ENCODE measurements at regions not wholly inside any gene's neighbourhood (a gene's known extent, or its start where the extent isn't known, plus 50 kb on each side); places are given as distances from the start of the nearest gene placed in this dataset.

- Histone ChIP-seq H3K27ac (no peak overlapping the region), H3K9me3 (no peaks in the 10 kb centered on the region), H3K4me1 (no peaks in the 10 kb centered on the region), H3K36me3 (no peaks in the 10 kb centered on the region), H3K27me3 (no peaks in the 10 kb centered on the region), H3K4me3 (no peak overlapping the region)
- TF ChIP-seq POLR2AphosphoS5 (IDR thresholded peaks at IDR 0.05) (no peak), POLR2A (IDR thresholded peaks at IDR 0.05) (no peak), CTCF (IDR thresholded peaks at IDR 0.05) (no peak), EP300 (IDR thresholded peaks at IDR 0.05) (no peak)
- DNase-seq: no peak
- 70 to 82% methylated on average over 1 of the region's 1 CpG for WGBS, 2 donors
- intact Hi-C loops (cut with DNase I): no loop called here
Observed at GRCh38 chr12:87246726-87247125, 782.5 kb downstream of the C12orf50 start.

DNA sequence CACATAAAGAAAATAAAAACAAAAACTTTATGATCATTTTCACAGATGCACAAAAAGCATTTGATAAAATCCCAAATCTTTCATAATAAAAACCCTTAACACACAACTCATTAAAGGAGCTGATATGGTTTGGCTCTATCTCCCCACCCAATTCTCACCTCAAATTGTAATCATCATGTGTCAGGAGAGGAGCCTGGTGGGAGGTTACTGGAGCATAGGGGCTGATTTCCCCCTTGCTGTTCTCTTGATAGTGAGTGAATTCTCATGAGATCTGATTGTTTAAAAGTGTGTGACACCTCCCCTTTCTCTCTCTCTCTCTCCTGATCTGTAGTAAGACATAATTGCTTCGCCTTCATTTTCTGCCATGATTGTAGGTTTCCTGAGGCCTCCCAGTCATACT lies 790.7 kb downstream of the C12orf50 start:
- WGBS, 2 donors: 86% methylated on average over 1 of the region's 1 CpG
- Histone ChIP-seq H3K4me3 (no peak overlapping the region), H3K9me3 (no peaks in the 10 kb centered on the region), H3K36me3 (no peaks in the 10 kb centered on the region), H3K27me3 (no peaks in the 10 kb centered on the region), H3K4me1 (no peaks in the 10 kb centered on the region), H3K27ac (no peak overlapping the region)
- TF ChIP-seq CTCF (IDR thresholded peaks at IDR 0.05) (no peak), POLR2AphosphoS5 (IDR thresholded peaks at IDR 0.05) (no peak), EP300 (IDR thresholded peaks at IDR 0.05) (no peak), POLR2A (IDR thresholded peaks at IDR 0.05) (no peak)
- no peak for DNase-seq
- intact Hi-C loops (cut with DNase I): no loop called here

- H3K27me3 ChIP-seq: no peaks in the 10 kb centered on the region
- 49 to 66% methylated on average over 1 of the region's 1 CpG for WGBS, 2 donors
- no peaks in the 10 kb centered on the region for H3K36me3 ChIP-seq
- H3K4me3 ChIP-seq: no peak overlapping the region
- H3K4me1 ChIP-seq: no peaks in the 10 kb centered on the region
- DNase-seq: no peak
- no peaks in the 10 kb centered on the region for H3K9me3 ChIP-seq
- H3K27ac ChIP-seq: no peak overlapping the region
- no peak for TF ChIP-seq CTCF (IDR thresholded peaks at IDR 0.05)
- TF ChIP-seq EP300 (IDR thresholded peaks at IDR 0.05): no peak
- no peak for TF ChIP-seq POLR2AphosphoS5 (IDR thresholded peaks at IDR 0.05)
- no peak for TF ChIP-seq POLR2A (IDR thresholded peaks at IDR 0.05)
- intact Hi-C loops (cut with DNase I): no loop called here
Observed at GRCh38 chr12:87234898-87235297, 794.3 kb downstream of the C12orf50 start.

- no peaks in the 10 kb centered on the region for H3K4me1 ChIP-seq
- WGBS, 2 donors: 91% methylated on average over 1 of the region's 1 CpG
- no peaks in the 10 kb centered on the region for H3K27me3 ChIP-seq
- no peaks in the 10 kb centered on the region for H3K36me3 ChIP-seq
- no peaks in the 10 kb centered on the region for H3K9me3 ChIP-seq
- intact Hi-C loops (cut with DNase I): no loop called here
- no peak overlapping the region for H3K4me3 ChIP-seq
- no peak overlapping the region for H3K27ac ChIP-seq
- TF ChIP-seq CTCF (IDR thresholded peaks at IDR 0.05) (no peak), POLR2AphosphoS5 (IDR thresholded peaks at IDR 0.05) (no peak), EP300 (IDR thresholded peaks at IDR 0.05) (no peak), POLR2A (IDR thresholded peaks at IDR 0.05) (no peak)
- no peak for DNase-seq
Observed at GRCh38 chr12:87233671-87234070, 795.5 kb downstream of the C12orf50 start.

GRCh38 chr12:87231818-87232217 lies 797.4 kb downstream of the C12orf50 start:
- Histone ChIP-seq H3K9me3 (no peaks in the 10 kb centered on the region), H3K4me3 (no peak overlapping the region), H3K4me1 (no peaks in the 10 kb centered on the region), H3K27ac (no peak overlapping the region), H3K27me3 (no peaks in the 10 kb centered on the region), H3K36me3 (no peaks in the 10 kb centered on the region)
- TF ChIP-seq POLR2AphosphoS5 (IDR thresholded peaks at IDR 0.05) (no peak), EP300 (IDR thresholded peaks at IDR 0.05) (no peak), CTCF (IDR thresholded peaks at IDR 0.05) (no peak), POLR2A (IDR thresholded peaks at IDR 0.05) (no peak)
- intact Hi-C loops (cut with DNase I): no loop called here
- DNase-seq: no peak
- whole genome bisulfite sequencing, 2 donors: 79 to 84% methylated on average over 1 of the region's 1 CpG
